Body of pancreas (tissue), 4 donors: ENCODE measurements at regions not wholly inside any gene's neighbourhood (a gene's known extent, or its start where the extent isn't known, plus 50 kb on each side); places are given as distances from the start of the nearest gene placed in this dataset.

ENCODE experiments used
- CTCF ChIP-seq, 7 experiments: fragments of 450-650 bp in 4 of 7; fragments of 200-600 bp in 3 of 7; sonication (generic) in 3 of 7; IDR thresholded peaks; one replicate each; pipeline ENCODE4 v1.5.1; 2016 to 2019; ENCODE audit warnings: antibody characterized with exemption in 7 of 7
- POLR2A ChIP-seq, 3 donors: fragments of 450-650 bp; IDR thresholded peaks; one replicate each; pipeline ENCODE4 v1.6.1; 2016; ENCODE audit warnings: antibody characterized with exemption in 3 of 3, mild to moderate bottlenecking in 2 of 3

- TF ChIP-seq CTCF (IDR thresholded peaks at IDR 0.05): no peak
- TF ChIP-seq POLR2A (IDR thresholded peaks at IDR 0.05): no peak
These were observed 698.6 kb upstream of the MDGA2 start for GRCh38 chr14:48373981-48374380.
